HG02885 (cell line): ENCODE measurements at regions not wholly inside any gene's neighbourhood (a gene's known extent, or its start where the extent isn't known, plus 50 kb on each side); places are given as distances from the start of the nearest gene placed in this dataset.

Experiments
- ATAC-seq: cut with Tn5 transposase; IDR thresholded peaks from one replicate; pipeline ENCODE4 v1.9.1; 2021; ENCODE audit warnings: mild to moderate bottlenecking; ENCODE audit not compliant: unreplicated experiment, poor library complexity

DNA sequence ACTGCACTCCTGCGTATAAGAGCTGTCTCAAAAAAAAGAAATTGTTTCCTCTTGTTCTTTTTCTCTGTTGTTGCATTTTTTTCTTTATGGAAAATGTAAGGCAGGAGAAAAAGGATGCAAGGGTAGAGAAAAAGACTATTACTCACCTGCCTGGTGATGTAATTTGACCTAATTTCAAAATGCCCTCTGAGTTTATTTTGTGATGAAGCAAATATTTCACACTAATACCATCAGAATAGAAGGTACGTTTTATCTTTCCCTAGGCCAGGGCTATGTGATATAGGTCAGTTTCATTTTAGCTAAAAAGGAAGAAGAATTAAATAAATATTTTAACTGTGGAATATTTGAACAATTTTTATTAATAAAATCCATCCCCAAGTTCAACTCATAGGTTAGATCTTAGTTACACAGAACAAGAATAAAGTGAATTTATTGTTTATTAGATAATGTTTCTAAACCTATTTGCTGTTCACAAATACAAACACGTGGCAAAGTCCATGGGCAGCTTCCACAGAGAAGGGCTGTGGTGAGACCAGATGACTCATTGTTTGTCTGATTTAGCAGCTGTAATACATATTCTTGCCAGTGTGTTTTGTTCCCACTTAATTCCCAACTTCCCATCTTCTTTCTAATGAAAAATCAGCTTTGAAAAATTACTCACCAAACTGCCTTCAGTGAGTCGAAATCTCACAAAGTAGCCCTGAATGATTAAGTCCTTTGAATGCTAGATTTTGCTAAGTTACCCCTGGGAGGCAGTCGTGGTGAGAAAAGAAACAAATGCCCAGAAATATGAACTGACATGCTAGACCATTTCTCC lies 52.8 kb upstream of the CCDC112 start:
- ATAC-seq = peak; percentile 43

DNA sequence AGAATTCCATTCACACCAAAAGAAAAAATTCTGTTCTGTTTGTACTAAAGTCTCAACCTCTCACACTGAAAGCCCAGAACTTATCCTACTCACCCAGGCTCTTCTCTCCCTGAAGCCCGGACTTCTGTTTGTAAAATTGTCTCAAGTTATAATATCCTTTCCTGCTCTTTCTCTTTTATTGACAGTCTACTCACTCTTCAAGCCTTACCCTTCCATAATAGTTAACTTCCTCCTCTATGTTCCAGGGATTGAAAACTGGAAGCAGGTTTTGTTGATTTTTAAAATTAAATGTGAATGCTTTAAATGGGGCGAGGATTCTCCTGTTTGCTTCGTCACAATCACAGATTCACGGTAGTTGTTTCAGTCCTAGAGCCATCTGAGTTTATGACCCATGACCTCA lies 51.7 kb upstream of the CCDC112 start:
- ATAC-seq = no peak
